ENCODE measurements at regions not wholly inside any gene's neighbourhood (a gene's known extent, or its start where the extent isn't known, plus 50 kb on each side); places are given as distances from the start of the nearest gene placed in this dataset.
"Not testable (repeated sequence)": the region's sequence is repeated elsewhere in the genome, so short reads cannot be mapped to it uniquely, and the experiment has no call there.

- DNase-seq, result no peak
These were observed 1328.9 kb downstream of the BRD1 start for GRCh38 chr22:48498526-48499331.

- DNase-seq, result not testable (repeated sequence)
These were observed 1329.7 kb downstream of the BRD1 start for GRCh38 chr22:48497743-48498520.

- DNase-seq, result no peak
These were observed 1330.6 kb downstream of the BRD1 start for GRCh38 chr22:48496987-48497650.

- DNase-seq, result no peak
These were observed 1331.3 kb downstream of the BRD1 start for GRCh38 chr22:48496226-48496845.

GRCh38 chr22:48495751-48496080 lies 1332.0 kb downstream of the BRD1 start:
- DNase-seq, result no peak

GRCh38 chr22:48494968-48495750 lies 1332.5 kb downstream of the BRD1 start:
- no peak for DNase-seq

- DNase-seq, result no peak
These were observed 1333.3 kb downstream of the BRD1 start for GRCh38 chr22:48494256-48494967.

GRCh38 chr22:48493733-48494132 lies 1333.9 kb downstream of the BRD1 start:
- DNase-seq, result no peak

- peak; percentile 83 for DNase-seq
These were observed 1335.0 kb downstream of the BRD1 start for GRCh38 chr22:48492366-48493320.

- no peak for DNase-seq
These were observed 1336.2 kb downstream of the BRD1 start for GRCh38 chr22:48491451-48491941.

- no peak for DNase-seq
These were observed 1336.9 kb downstream of the BRD1 start for GRCh38 chr22:48490500-48491411.

- no peak for DNase-seq
These were observed 1337.8 kb downstream of the BRD1 start for GRCh38 chr22:48489551-48490499.

GRCh38 chr22:48488611-48489511 lies 1338.8 kb downstream of the BRD1 start:
- peak; percentile 6 for DNase-seq

GRCh38 chr22:48488149-48488551 lies 1339.5 kb downstream of the BRD1 start:
- DNase-seq, result peak; percentile 10

GRCh38 chr22:48486558-48486957 lies 1341.1 kb downstream of the BRD1 start:
- DNase-seq, result no peak

GRCh38 chr22:48486134-48486532 lies 1341.5 kb downstream of the BRD1 start:
- no peak for DNase-seq
